ENCODE measurements at regions not wholly inside any gene's neighbourhood (a gene's known extent, or its start where the extent isn't known, plus 50 kb on each side); places are given as distances from the start of the nearest gene placed in this dataset.

DNA sequence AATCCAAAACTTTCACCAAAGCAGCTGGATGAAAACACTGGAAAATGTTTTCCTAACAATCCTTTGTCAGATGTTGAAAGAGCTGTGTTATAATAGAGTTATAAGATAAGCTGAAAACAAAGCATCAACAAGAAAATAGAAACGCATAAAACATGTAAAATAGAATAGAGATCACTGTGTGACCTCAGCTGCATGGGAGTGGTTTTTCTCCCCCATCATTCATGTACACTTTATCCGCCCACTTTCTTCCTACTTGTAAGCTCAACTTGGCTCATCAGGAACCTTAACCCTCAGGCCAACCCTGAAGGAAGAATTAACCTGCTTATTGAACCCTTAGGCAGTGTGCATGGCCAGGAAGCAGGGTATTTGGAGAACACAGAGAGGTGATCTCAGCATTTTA, 238.5 kb upstream of the PMFBP1 start:
- Histone ChIP-seq H3K36me3 (replicated peaks in 1 of 2; ENCODE audit: control insufficient read depth in 1 of 2, insufficient read depth in 2 of 2, low read length in 2 of 2) (no peaks in the 10 kb centered on the region), H3K27me3 (ENCODE audit: control insufficient read depth in 2 of 2, insufficient read depth in 2 of 2, low read length in 2 of 2) (no peaks in the 10 kb centered on the region), H3K27ac (ENCODE audit: low read depth in 1 of 2, low read length in 2 of 2) (no peak overlapping the region), H3K4me3 (replicated peaks in 1 of 3; ENCODE audit: low read depth in 2 of 3, low read length in 3 of 3) (no peak overlapping the region), H2AFZ (ENCODE audit: insufficient read depth, low read depth, low read length, poor library complexity, severe bottlenecking) (no peak overlapping the region), H3K9ac (ENCODE audit: insufficient read depth, low read length, poor library complexity, severe bottlenecking) (no peak overlapping the region), H3K9me3 (replicated peaks in 1 of 2; ENCODE audit: control insufficient read depth in 1 of 2, insufficient read depth in 1 of 2, low read length in 2 of 2) (peaks cover 0 to 3% of the 10 kb centered on the region in 2 donors), H3K4me2 (replicated peaks; ENCODE audit: extremely low read depth, low read length, poor library complexity, severe bottlenecking) (no peak overlapping the region), H4K20me1 (ENCODE audit: insufficient read depth, low read length) (no peaks in the 10 kb centered on the region), H3K79me2 (ENCODE audit: insufficient read depth, low read length) (no peaks in the 10 kb centered on the region), H3K4me1 (ENCODE audit: control insufficient read depth in 1 of 2, insufficient read depth in 2 of 2, low read length in 2 of 2) (no peaks in the 10 kb centered on the region)
- H3K4me1 Mint-ChIP-seq: no peaks in the 10 kb centered on the region
- DNase-seq: no peak
- no CpG with 5 or more reads among the region's 2 CpGs for WGBS (ENCODE audit: insufficient coverage)
- no peak overlapping the region for H3K4me3 Mint-ChIP-seq
- intact Hi-C loops (cut with micrococcal nuclease): no loop called here
- no peak overlapping the region for H3K27ac Mint-ChIP-seq
- no peaks in the 10 kb centered on the region for H3K27me3 Mint-ChIP-seq (ENCODE audit: low read depth in 3 of 3)
- peaks cover 0 to 3% of the 10 kb centered on the region in 2 donors for H3K36me3 Mint-ChIP-seq
- H3K9me3 Mint-ChIP-seq: peaks cover 2 to 13% (median 7%) of the 10 kb centered on the region in 7 donors
- TF ChIP-seq, protein P1, sequence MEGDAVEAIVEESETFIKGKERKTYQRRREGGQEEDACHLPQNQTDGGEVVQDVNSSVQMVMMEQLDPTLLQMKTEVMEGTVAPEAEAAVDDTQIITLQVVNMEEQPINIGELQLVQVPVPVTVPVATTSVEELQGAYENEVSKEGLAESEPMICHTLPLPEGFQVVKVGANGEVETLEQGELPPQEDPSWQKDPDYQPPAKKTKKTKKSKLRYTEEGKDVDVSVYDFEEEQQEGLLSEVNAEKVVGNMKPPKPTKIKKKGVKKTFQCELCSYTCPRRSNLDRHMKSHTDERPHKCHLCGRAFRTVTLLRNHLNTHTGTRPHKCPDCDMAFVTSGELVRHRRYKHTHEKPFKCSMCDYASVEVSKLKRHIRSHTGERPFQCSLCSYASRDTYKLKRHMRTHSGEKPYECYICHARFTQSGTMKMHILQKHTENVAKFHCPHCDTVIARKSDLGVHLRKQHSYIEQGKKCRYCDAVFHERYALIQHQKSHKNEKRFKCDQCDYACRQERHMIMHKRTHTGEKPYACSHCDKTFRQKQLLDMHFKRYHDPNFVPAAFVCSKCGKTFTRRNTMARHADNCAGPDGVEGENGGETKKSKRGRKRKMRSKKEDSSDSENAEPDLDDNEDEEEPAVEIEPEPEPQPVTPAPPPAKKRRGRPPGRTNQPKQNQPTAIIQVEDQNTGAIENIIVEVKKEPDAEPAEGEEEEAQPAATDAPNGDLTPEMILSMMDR (IDR thresholded peaks at IDR 0.05): no peak

DNA sequence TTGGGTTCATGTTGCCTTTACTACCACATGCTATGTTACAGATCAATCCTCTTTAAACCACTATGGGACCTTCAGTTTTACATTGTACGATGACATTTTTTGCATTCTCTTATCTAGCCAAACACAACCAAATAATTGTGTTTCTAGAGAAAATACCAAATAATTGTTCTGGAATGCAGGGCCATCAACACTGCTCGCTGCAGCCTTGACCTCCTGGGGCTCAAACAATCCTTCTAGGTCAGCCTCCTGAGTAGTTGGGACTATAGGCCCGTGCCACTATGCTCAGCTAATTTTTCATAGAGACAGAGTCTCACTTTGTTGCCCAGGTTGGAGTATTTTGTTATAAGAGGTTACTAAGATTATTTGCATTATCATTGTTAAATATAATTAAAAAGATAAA, 237.5 kb upstream of the PMFBP1 start:
- H3K27me3 Mint-ChIP-seq (ENCODE audit: low read depth in 3 of 3): no peaks in the 10 kb centered on the region
- Histone ChIP-seq H4K20me1 (ENCODE audit: insufficient read depth, low read length) (no peaks in the 10 kb centered on the region), H3K4me3 (replicated peaks in 1 of 3; ENCODE audit: low read depth in 2 of 3, low read length in 3 of 3) (no peak overlapping the region), H3K9me3 (replicated peaks in 1 of 2; ENCODE audit: control insufficient read depth in 1 of 2, insufficient read depth in 1 of 2, low read length in 2 of 2) (peaks cover 0 to 3% of the 10 kb centered on the region in 2 donors), H3K9ac (ENCODE audit: insufficient read depth, low read length, poor library complexity, severe bottlenecking) (no peak overlapping the region), H2AFZ (ENCODE audit: insufficient read depth, low read depth, low read length, poor library complexity, severe bottlenecking) (no peak overlapping the region), H3K4me2 (replicated peaks; ENCODE audit: extremely low read depth, low read length, poor library complexity, severe bottlenecking) (no peak overlapping the region), H3K27ac (ENCODE audit: low read depth in 1 of 2, low read length in 2 of 2) (no peak overlapping the region), H3K27me3 (ENCODE audit: control insufficient read depth in 2 of 2, insufficient read depth in 2 of 2, low read length in 2 of 2) (no peaks in the 10 kb centered on the region), H3K36me3 (replicated peaks in 1 of 2; ENCODE audit: control insufficient read depth in 1 of 2, insufficient read depth in 2 of 2, low read length in 2 of 2) (no peaks in the 10 kb centered on the region), H3K4me1 (ENCODE audit: control insufficient read depth in 1 of 2, insufficient read depth in 2 of 2, low read length in 2 of 2) (no peaks in the 10 kb centered on the region), H3K79me2 (ENCODE audit: insufficient read depth, low read length) (no peaks in the 10 kb centered on the region)
- no peak overlapping the region for H3K27ac Mint-ChIP-seq
- H3K4me3 Mint-ChIP-seq: no peak overlapping the region
- peaks cover 2 to 15% (median 6%) of the 10 kb centered on the region in 7 donors for H3K9me3 Mint-ChIP-seq
- 100% methylated on average over 1 of the region's 3 CpGs for WGBS (ENCODE audit: insufficient coverage)
- H3K4me1 Mint-ChIP-seq: no peaks in the 10 kb centered on the region
- peaks cover 0 to 3% of the 10 kb centered on the region in 2 donors for H3K36me3 Mint-ChIP-seq
- TF ChIP-seq, protein P1 (IDR thresholded peaks at IDR 0.05): no peak
- DNase-seq: no peak
- intact Hi-C loops (cut with micrococcal nuclease): no loop called here
